Mucosa of descending colon (tissue), 3 donors: ENCODE measurements at regions not wholly inside any gene's neighbourhood (a gene's known extent, or its start where the extent isn't known, plus 50 kb on each side); places are given as distances from the start of the nearest gene placed in this dataset.

Experiments
- ATAC-seq: fragments of 200-7000 bp; cut with Tn5 transposase; one replicate; pipeline ENCODE4 v1.9.1; 2020; ENCODE audit warnings: mild to moderate bottlenecking, moderate library complexity
- DNase-seq, 3 donors: peaks; one replicate each; pipeline ENCODE4 v3.0.0-alpha.2; 2020
- H3K36me3 ChIP-seq: fragments of 200-600 bp; one replicate; pipeline ENCODE4 v1.8.0; 2021; ENCODE audit warnings: low read depth, mild to moderate bottlenecking
- H3K4me1 ChIP-seq: fragments of 200-600 bp; one replicate; pipeline ENCODE4 v1.8.0; 2021; ENCODE audit warnings: low read depth, mild to moderate bottlenecking
- H3K4me3 ChIP-seq: fragments of 200-600 bp; one replicate; pipeline ENCODE4 v1.8.0; 2021; ENCODE audit warnings: mild to moderate bottlenecking
- H3K9me3 ChIP-seq: fragments of 200-600 bp; one replicate; pipeline ENCODE4 v1.8.0; 2021; ENCODE audit warnings: mild to moderate bottlenecking
- intact Hi-C, 2 donors: fragments of 100-400 bp; cut with DNase I in 1 of 2; cut with micrococcal nuclease in 1 of 2; formaldehyde crosslinking; loops; one replicate each; pipeline versions ENCODE4 v1.11.0 to v1.11.1; 2022; cut with DNase I, micrococcal nuclease
- TF ChIP-seq, protein P1 (sequence below): fragments of 200-600 bp; IDR thresholded peaks from one replicate; pipeline ENCODE4 v1.8.0; 2022; ENCODE audit warnings: antibody characterized with exemption, mild to moderate bottlenecking
- donor health status: DM: no; HTN: no; CAD: no; lungs with moderate emphysema.
- donor health status: DM: no; HTN: no; CAD: no.
- donor health status: DM: no; HTN: yes; CAD: no.

DNA sequence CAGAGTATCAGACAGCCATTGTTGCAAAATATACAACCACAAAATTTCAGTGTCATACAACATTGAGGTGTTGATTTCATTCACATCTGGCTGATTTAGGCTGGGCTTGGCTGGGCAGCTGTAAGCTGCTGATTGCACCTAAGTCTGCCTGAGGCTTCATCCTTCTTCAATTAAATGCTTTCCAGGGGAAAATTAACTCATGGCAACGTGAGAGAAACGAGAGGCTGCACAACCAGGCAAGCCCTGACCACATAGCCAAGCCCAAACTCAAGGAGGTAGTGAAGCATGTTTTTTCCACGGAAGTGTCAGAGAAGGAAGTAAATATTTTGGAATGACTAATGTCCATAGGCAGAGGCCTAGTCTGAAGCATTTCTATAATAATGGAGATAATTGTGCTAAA is 273.8 kb upstream of the ZC3H12C start:
- H3K36me3 ChIP-seq, result no peaks in the 10 kb centered on the region
- intact Hi-C loops, result no loop called here
- no peaks in the 10 kb centered on the region for H3K4me1 ChIP-seq
- DNase-seq (no peak), ATAC-seq (no peak)
- H3K4me3 ChIP-seq, result no peak overlapping the region
- no peaks in the 10 kb centered on the region for H3K9me3 ChIP-seq
- TF ChIP-seq, protein P1, sequence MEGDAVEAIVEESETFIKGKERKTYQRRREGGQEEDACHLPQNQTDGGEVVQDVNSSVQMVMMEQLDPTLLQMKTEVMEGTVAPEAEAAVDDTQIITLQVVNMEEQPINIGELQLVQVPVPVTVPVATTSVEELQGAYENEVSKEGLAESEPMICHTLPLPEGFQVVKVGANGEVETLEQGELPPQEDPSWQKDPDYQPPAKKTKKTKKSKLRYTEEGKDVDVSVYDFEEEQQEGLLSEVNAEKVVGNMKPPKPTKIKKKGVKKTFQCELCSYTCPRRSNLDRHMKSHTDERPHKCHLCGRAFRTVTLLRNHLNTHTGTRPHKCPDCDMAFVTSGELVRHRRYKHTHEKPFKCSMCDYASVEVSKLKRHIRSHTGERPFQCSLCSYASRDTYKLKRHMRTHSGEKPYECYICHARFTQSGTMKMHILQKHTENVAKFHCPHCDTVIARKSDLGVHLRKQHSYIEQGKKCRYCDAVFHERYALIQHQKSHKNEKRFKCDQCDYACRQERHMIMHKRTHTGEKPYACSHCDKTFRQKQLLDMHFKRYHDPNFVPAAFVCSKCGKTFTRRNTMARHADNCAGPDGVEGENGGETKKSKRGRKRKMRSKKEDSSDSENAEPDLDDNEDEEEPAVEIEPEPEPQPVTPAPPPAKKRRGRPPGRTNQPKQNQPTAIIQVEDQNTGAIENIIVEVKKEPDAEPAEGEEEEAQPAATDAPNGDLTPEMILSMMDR, result no peak

DNA sequence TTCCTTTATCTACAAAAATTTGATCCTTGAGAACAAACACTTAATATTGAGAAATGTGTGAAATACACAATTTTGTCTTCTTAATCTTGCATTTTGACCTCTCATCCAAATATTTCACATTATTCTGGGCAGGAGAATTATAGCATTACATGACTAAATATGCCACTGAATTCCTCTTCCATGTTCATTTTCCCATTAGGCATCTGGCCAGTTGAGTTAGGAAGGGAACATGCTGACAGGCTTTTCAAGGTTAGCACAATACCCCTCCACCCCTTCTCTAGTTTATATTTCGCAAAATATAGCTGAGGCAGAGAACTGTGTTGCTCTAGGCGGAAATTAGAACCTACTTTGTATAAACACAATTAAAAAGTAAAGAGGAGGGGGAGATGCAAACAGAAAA is 271.7 kb upstream of the ZC3H12C start:
- Histone ChIP-seq H3K9me3 (no peaks in the 10 kb centered on the region), H3K4me3 (no peak overlapping the region), H3K4me1 (no peaks in the 10 kb centered on the region), H3K36me3 (no peaks in the 10 kb centered on the region)
- ATAC-seq (no peak), DNase-seq (no peak)
- intact Hi-C loops, result no loop called here
- TF ChIP-seq, protein P1, result no peak

DNA sequence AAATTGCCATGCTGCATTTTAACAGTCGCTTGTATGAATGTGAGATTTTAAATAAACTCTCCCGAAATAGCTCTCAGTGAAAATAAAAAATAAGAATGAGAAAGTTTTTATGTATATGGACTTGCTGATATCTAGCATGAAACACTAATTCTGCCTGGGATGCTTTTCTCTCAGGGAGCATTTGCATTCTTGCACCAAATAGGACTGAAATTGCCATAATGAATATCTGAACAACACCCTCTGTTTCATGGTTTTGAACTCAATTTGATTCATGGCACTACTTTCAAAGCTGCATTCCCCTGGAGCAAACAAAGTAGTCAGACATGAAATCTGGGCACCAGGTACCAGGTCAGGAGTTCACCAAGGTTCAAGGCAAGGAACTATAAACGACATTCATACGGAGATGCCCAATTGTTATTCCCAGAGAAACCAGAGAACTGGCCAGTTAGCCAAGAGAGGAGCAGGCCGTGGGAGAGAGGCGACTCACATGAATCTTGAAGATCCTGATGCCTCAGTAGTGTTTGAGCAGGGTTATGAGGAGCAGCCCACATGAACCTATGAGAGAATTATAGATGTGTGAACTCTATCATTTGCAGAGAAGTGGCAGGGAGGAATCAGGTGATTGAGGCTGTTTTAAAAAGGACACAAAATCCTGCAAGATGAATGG is 270.6 kb upstream of the ZC3H12C start:
- DNase-seq (no peak), ATAC-seq (no peak)
- H3K4me3 ChIP-seq, result no peak overlapping the region
- TF ChIP-seq, protein P1, result no peak
- H3K9me3 ChIP-seq, result no peaks in the 10 kb centered on the region
- no peaks in the 10 kb centered on the region for H3K36me3 ChIP-seq
- intact Hi-C loops, result no loop called here
- no peaks in the 10 kb centered on the region for H3K4me1 ChIP-seq

DNA sequence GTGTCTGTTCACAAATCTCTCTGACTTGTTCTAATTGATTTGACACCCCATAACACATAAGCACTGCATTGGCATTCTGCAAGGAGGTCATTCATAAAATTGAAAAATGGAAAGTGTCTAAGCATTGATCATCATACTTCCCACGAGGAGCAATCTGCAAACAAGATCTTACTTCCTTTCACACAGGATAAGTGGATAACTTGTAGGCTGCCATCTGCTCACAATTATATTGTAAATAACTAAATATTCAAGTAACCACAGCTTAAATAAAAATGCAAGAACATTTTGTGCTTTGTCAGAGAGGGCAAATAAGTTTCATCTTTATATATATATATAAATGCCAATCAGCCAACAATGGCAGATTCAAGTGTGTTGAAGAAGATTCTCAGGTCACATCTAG is 264.8 kb upstream of the ZC3H12C start:
- H3K9me3 ChIP-seq, result no peaks in the 10 kb centered on the region
- intact Hi-C loops, result no loop called here
- no peaks in the 10 kb centered on the region for H3K36me3 ChIP-seq
- no peaks in the 10 kb centered on the region for H3K4me1 ChIP-seq
- no peak for ATAC-seq
- H3K4me3 ChIP-seq, result no peak overlapping the region
- DNase-seq, result no peak
- TF ChIP-seq, protein P1, result no peak

DNA sequence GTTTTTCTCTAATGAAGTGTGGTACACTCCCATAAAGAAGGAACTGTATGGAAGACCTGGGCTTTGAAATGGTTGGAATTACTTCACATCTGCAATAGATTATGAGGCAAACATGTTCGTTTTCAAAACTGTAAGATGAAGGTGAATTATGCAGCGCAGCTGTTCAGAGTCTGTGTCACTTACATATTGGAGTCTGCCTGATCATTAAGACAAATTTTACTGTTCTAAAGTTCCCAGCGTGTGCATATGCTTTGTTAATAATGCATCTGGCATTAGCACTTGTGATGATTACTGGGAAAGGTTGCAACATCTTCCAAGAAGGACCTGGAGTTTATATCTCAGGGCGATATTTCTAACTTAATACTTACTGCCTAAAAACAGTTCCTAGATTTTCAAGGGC is 255.2 kb upstream of the ZC3H12C start:
- no peak for DNase-seq
- intact Hi-C loops, result no loop called here
- Histone ChIP-seq H3K9me3 (no peaks in the 10 kb centered on the region), H3K4me1 (no peaks in the 10 kb centered on the region), H3K36me3 (no peaks in the 10 kb centered on the region), H3K4me3 (no peak overlapping the region)
- TF ChIP-seq, protein P1, result no peak
- ATAC-seq, result no peak

DNA sequence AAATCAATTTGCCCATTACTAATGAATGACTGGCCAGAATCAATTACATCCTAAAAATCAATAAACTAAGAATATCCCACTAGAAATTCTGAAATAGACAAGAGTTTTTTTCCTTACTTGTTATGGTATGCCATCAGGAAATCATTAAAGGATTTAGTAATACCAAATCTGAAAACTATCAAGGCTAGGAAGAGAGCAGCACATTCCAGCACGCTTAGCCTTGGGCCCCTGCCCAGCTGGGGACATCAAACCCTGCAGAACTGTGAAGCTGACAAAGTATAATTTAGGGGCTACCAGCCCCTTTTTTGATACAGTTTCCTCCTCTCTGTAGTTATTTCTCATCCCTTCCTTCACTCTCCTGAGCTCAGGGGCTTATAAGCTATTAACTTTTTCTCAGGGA is 247.8 kb upstream of the ZC3H12C start:
- DNase-seq (no peak), ATAC-seq (no peak)
- Histone ChIP-seq H3K36me3 (no peaks in the 10 kb centered on the region), H3K4me1 (no peaks in the 10 kb centered on the region), H3K9me3 (no peaks in the 10 kb centered on the region), H3K4me3 (no peak overlapping the region)
- intact Hi-C loops, result no loop called here
- TF ChIP-seq, protein P1, result no peak
